Transverse colon (tissue), 3 donors: ENCODE measurements at regions not wholly inside any gene's neighbourhood (a gene's known extent, or its start where the extent isn't known, plus 50 kb on each side); places are given as distances from the start of the nearest gene placed in this dataset.

Experiments used
- CTCF ChIP-seq, 5 experiments: fragments of 200-600 bp in 3 of 5; fragments of 450-650 bp in 2 of 5; sonication (generic) in 3 of 5; IDR thresholded peaks; 1 replicate in 2 of 5; 2 replicates in 3 of 5; pipeline ENCODE4 v1.5.1; 2016 to 2017; ENCODE audit warnings: antibody characterized with exemption in 5 of 5, inconsistent platforms in 3 of 5, mild to moderate bottlenecking in 2 of 5, moderate library complexity in 1 of 5
- POLR2A ChIP-seq: fragments of 450-650 bp; IDR thresholded peaks from one replicate; pipeline ENCODE4 v1.6.1; 2016; ENCODE audit warnings: antibody characterized with exemption, mild to moderate bottlenecking, moderate library complexity

GRCh38 chr6:148221196-148221979 is 121.2 kb upstream of the SASH1 start:
- TF ChIP-seq CTCF (IDR thresholded peaks at IDR 0.05) (no peak), POLR2A (no peak)
